Stimulated activated effector memory CD8-positive, alpha-beta T cell treated with anti-CD3 and anti-CD28 coated beads, Interleukin-12 subunit alpha, Interleukin-12 subunit beta, amount 100 ng/mL, for 72 hours (primary cell): ENCODE measurements at regions not wholly inside any gene's neighbourhood (a gene's known extent, or its start where the extent isn't known, plus 50 kb on each side); places are given as distances from the start of the nearest gene placed in this dataset.

Source experiments
- ATAC-seq: fragments of 150-1000 bp; cut with Tn5 transposase; 2 replicates; pipeline ENCODE4 v1.10.0; 2021
- DNase-seq, 2 donors: peaks; one replicate each; pipeline ENCODE4 v3.0.0; 2021 to 2022; ENCODE audit warnings: low spot score in 2 of 2
- H3K27ac Mint-ChIP-seq: one replicate; pipeline ENCODE4 v1.8.0; 2022; ENCODE audit warnings: mild to moderate bottlenecking, mixed read lengths
- H3K36me3 Mint-ChIP-seq: one replicate; pipeline ENCODE4 v1.8.0; 2022; ENCODE audit warnings: mild to moderate bottlenecking, mixed read lengths
- H3K4me1 Mint-ChIP-seq: one replicate; pipeline ENCODE4 v1.8.0; 2022; ENCODE audit warnings: mixed read lengths
- H3K4me3 Mint-ChIP-seq: one replicate; pipeline ENCODE4 v1.8.0; 2022; ENCODE audit warnings: mild to moderate bottlenecking, mixed read lengths
- H3K9me3 Mint-ChIP-seq: one replicate; pipeline ENCODE4 v1.8.0; 2022; ENCODE audit warnings: mixed read lengths

DNA sequence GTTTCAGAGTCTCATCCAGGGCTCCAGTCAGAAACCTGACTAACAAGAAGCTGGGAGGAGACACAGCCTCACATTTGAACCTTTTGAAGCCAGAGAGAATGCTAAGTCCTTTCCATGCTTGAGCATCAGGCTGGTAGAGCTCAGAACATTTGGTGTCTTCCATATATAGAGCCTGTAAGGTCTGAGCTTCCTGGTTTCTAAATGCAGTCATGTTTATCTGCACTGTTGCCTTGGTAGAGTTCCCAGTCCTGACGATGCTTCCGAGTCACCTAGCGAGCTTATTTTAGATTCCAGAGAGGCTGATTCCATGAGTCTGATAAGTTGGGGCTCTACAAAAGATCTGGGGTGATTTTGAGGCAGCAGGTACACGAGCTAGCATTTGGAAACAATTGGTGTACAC is 68.4 kb upstream of the SORL1 start:
- Mint-ChIP-seq H3K27ac (no peak overlapping the region), H3K9me3 (no peaks in the 10 kb centered on the region), H3K36me3 (no peaks in the 10 kb centered on the region), H3K4me1 (peaks cover 9% of the 10 kb centered on the region), H3K4me3 (no peak overlapping the region)
- DNase-seq (no peak), ATAC-seq (no peak)

DNA sequence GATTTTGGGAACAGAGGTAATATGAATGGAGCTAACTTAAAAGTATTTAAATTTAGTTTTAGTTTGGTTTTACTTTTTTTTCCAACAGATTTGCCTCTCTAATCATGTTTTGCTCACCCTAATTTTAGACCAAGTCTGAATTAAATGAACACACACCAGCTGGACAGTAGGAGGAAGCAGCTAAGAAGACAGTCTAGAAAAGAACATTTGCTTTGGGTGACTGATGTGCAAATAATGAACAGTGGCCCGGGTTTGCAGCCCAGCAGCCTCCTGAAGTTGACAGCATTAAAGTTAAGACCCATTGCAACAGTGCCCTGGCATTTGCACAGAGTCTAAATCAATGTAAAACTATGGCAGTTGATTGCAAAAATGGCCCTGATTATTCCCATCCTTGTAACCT is 66.4 kb upstream of the SORL1 start:
- Mint-ChIP-seq H3K4me1 (no peaks in the 10 kb centered on the region), H3K4me3 (no peak overlapping the region), H3K27ac (no peak overlapping the region), H3K9me3 (no peaks in the 10 kb centered on the region), H3K36me3 (no peaks in the 10 kb centered on the region)
- DNase-seq (no peak), ATAC-seq (no peak)
